CD4-positive, alpha-beta T cell treated with Interleukin-2 at 100 ng/mL for 4 hours (primary cell): ENCODE measurements at regions not wholly inside any gene's neighbourhood (a gene's known extent, or its start where the extent isn't known, plus 50 kb on each side); places are given as distances from the start of the nearest gene placed in this dataset.

Source experiments
- DNase-seq: peaks from one replicate; pipeline ENCODE4 v3.0.0-alpha.2; 2020; ENCODE audit warnings: low spot score

DNA sequence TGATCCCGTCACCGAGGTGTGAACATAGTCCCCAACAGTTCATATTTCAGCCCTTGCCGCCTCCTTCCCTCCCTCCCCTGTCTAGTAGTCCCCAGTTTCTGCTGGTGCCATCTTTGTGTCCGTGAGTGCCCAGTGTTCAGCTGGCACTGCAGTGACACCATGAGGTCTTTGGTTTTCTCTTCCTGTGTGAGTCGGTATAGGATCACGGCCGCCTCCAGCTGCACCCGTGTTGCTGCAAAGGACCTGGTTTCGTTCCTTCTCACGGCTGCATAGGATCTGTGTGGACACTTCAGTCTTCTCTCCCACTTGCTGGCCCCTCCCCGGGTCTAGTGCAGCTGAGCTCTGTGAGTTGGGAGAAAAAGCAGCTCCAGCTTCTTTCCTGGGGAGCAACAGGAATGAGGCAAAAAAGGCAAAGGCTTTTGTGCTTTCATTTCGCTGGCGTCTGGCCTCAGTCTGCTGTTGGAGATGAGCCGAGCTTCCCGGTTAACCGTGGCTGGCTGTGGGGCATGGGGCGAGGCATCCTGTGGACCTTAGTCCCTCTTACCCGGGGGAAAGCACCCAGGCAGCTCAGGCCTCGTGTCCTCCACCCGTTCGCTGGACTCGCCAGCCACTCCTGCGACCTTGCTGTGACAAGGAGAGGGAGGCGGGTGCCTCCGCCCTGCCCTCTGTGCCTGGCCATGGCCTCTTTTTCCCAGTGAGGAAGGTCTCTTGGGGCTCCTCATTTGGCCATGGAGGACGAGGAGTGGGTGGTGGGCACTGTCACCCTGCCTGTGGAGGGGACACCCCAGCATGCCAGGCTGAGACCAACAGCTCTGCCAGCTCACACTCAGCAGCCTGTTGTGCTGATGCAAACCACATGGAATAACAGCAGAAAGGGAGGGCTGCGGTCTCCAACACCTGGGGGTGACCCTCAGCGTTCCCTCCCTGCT lies 196.5 kb downstream of the TEX29 start:
- DNase-seq: no peak

DNA sequence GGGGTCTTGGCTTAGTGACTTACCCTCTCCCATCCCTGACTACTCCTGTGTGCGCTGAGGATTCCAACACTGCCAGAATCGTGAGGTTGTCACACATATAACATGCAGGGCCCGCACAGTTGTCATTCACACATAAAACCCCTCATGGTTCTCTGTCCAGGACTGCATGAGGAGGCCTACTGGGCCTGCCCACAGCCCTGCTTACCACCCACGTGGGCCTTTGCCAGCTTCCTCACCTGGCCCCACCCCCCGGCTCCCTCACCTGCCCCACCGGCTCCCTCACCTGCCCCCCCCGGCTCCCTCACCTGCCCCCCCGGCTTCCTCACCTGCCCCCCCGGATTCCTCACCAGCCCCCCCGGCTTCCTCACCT lies 197.2 kb downstream of the TEX29 start:
- no peak for DNase-seq

DNA sequence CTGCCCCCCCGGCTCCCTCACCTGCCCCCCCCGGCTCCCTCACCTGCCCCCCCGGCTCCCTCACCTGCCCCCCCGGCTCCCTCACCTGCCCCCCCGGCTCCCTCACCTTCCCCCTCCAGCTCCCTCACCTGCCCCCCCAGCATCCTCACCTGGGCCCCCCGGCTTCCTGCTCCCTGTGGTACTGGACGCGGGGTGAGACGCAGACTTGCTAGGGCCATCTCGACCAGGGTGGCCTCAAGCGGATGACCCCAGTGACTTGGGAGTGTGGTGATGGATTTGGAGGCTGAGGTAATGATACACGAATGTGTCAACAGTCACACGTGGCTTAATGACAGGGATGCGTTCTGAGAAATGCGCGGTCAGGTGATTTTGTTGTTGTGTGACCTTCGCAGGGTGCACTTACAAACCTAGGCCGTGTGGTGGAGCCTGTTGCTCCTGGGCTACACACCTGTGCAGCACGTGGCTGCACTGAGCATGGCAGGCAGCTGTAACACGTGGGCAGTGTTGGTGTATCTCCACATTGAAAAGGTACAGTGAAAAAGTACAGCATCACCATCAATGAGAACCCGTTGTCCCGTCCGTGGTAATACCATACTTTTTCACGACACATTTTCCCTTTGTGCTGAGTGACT lies 197.8 kb downstream of the TEX29 start:
- no peak for DNase-seq

DNA sequence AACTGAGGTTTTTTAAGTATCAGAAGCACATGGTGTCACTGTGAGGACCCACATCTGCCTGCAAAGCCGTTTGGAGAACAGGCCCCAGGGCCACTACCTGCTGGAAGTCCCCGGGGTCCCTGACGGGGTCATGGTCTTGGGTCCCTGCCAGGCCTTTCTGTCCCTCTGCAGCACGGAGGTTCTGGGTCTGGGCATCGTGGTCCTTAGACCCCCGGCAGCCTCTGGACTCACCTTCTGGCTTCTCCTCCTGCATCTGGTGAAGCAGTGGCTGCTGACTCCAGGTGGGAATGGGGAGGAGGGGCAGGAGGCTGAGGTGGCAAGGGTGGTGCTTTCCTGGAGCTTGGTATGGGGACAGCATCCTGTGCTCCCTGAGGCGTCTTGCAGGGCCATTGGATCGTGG lies 198.6 kb downstream of the TEX29 start:
- DNase-seq: no peak

DNA sequence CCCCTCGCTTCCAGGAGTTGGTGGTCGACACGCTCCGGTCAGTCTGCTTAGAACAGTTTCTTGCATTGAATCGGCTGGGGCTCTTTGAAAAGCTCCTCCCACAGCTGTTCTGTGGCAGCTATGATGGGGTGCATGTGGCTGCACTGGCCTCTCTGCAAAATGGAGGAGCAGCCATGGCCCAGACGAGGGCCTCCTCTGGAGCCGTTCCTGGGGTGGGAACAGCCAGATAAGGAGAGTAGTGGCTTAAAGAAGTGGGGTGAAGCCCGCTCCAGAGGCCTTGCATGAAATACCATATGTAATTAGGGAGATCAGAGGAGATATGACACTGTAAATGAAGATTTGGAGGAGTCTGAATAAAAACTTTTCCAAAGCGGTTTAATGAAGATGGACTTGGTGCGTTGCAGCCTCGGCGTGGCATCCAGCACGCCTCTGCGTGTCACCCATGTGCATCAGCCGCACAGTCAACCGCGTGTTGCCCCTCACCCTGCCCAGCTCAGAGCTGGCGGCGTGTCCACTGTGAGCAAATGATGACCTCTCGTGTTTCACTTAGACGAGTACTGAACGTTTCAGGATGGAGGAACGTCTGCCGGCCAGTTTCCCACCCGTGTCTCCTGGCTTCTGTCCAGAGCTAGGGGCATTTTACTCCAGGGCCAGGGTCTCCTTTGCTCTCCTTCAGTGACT lies 199.2 kb downstream of the TEX29 start:
- no peak for DNase-seq

DNA sequence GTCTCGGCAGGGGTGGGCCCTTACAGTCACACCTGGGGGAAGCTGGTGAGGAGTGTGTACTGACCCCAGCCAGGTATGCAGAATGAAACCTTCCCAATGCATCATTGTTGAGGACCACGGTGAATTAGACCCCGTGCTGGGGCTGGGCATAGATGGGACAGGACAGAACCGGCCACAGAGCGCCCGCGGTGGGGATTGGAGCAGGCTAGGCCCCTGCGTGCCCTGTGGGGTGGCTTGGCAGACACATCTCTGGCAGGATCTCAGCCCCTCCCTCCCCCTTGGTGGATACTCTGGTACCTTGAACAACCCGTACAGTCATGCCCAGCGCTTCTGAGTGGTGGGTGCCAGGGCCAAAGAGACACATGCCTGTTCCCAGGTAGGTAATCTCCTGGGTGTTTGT lies 200.6 kb downstream of the TEX29 start:
- no peak for DNase-seq

DNA sequence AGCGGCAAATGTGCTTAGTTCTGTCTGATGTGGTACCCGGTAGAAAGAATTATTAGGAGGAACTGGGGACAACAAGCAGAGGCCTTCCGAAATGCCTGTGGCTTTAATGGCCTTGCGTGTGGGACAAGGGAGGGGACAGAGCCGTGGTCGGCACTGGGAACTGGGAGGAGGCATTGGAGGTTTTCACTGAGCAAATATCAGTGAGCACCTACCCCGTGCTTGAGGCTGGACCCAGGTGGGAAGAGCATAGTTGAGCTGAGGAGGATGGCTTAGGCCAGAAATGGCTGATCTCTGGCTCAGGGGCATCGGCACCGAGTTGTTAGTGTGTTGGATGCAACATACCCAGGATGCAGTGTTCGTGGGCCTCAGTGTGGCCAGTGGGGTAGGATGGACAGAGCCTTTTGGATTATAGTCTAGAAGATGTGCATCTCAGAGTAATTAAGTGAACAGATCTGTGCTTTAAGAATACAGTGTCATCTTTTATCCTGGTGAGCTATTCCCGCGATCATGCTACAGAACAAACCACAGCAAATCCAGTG lies 201.3 kb downstream of the TEX29 start:
- DNase-seq: no peak

DNA sequence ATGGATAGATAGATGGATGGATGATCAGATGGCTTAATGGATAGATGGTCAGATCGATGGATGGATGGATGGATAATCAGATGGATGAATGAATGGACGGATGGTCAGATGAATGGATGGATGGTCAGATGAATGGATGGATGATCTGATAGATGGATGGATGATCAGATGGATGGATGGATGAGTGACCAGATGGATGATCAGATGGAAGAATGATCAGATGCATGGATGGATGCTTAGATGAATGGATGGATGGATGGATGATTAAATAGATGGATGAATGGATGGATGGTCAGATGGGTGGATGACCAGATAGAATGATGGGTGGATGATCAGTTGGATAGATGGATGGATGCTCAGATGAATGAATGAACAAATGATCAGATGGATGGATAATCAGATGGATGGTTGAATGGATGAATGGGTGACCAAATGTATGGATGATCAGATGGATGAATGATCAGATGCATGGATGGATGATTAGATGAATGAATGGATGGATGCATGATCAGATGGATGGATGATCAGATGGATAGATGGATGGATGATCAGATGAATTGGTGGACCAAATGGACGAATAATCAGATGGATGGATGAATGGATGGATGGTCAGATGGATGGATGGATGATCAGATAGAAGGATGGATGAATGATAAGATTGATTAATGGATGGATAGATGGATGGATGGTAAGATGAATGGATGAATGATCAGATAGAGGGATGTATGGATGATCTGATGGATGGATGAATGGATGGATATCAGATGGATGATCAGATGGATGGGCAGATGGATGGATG lies 205.1 kb downstream of the TEX29 start:
- no peak for DNase-seq

DNA sequence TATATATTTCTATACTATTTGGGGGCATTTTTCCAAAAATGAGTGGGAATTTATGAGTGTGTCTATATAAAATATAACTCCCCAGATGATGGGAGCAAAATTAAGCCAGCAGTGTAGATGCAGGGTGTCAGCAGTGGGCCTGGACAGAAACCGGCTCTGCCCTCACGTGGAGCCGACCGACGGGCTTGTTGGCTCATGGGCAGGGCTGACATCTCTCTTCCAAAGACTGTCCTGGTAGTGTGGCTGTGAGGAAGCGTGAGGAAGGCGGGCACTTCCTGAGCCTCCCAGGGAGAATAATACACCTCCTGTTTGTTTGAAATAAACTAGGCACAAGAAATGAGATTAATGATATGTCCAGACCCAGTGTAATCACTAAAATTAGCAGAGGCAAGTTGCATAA lies 206.5 kb downstream of the TEX29 start:
- DNase-seq: no peak

DNA sequence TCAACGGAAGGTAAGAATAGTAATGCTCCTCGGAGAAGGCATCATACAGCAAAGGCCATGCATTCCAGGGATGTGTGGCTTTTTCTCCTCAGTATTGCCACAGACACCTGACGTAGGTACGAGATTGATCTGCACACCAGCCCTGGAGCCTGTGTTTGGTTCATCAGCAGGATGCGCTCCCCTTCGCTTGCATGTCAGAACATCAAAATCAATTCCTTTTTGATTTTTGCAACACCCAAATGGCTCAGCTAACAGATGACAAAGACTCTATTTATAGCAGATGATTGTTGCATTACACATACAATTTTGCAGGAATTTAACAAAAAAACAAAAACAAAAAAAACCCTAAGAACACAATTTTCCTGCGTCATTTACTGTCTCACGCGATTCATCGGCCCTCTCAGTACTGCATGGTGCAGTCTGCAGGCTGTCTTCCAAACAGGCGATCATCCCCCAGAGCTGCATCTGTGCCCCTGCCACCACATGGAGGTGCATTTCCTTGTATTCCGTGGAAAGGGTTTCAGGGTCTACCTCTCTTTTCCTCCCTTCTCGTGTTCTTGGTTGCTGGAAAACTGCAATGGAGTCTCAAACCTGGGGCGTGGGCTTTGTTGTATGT lies 207.3 kb downstream of the TEX29 start:
- no peak for DNase-seq

DNA sequence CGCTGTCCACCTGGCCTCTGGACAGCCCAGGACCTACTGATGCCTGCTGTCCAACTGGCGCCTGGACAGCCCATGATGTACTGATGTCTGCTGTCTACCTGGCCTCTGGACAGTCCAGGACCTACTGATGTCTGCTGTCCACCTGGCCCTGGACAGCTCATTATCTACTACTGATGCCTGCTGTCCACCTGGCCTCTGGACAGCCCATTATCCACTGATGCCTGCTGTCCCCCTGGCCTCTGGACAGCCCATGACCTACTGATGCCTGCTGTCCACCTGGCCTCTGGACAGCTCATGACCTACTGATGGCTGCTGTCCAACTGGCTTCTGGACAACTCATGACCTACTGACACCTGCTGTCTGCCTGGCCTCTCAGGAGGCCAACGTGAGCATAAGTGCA lies 208.1 kb downstream of the TEX29 start:
- no peak for DNase-seq

DNA sequence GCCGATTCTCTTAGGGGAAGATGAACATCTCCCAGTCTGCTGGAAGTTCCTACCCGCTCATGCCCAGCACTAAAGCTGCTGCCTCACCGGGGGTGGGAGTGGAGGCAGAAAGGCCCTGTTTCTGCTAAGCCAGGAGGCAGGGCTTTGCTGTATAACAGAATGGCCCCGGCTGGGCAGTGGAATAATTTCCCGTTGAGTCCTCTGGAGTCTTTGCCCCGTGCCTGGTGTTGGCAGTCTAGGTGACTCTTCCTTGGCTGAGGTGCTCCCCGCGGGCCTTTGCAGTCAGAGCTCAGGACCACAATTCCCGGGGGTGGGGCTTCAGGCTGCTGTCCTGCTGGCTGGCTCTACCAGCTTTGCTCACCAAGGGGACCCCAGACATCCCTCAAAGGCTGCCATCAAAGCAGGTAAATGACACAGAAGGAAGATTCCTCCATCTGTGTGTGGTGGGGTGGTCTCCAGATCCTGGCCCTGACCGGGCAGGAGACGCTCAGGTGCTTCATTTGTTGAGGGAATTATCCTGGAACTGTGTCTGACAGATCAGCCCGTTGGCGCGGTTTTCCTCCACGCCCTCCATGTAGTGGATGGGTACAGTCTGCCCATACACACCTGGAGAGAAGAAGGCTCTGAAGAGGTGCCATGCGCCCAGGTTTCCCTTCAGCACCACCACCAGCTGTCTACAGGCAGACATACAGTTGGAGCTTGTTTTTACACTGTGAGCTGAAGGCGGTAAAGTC lies 209.9 kb downstream of the TEX29 start:
- DNase-seq: no peak

DNA sequence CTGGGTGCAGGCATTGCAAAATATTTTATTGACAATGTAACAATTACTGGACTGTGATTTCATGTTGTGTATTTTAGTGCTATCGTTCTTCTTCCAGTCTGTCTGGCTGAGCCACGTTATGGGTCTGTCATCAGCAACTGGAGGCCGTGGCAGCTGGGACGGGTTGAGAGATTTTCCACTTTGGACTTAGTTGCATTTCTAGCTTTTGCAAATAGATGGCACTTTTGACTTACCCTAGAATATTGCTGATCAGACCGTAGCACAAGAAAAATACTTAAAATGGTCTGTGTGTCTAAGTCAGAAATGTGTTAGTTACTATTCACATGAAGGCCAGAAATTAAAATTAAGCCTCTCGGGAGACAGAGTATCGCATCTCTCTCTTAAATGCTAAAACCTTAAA lies 211.1 kb downstream of the TEX29 start:
- DNase-seq: no peak

DNA sequence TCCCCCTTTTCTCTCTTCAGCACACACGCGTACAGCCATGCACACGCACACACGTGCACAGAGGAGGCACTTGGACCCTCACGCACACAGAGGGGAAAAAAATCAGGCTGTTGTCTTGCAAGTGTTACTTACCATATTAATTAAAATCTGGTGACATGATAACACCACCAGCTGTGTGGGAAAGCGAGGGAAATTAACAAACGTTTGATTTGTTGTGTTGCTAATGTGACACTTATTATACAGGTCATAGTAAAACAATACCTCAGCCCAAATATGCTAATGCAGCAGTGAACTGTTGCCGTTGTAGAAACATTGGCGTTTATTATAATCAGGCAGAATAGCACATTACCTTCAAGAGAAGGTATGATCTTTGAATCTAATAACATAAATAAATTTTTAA lies 211.7 kb downstream of the TEX29 start:
- DNase-seq: no peak

DNA sequence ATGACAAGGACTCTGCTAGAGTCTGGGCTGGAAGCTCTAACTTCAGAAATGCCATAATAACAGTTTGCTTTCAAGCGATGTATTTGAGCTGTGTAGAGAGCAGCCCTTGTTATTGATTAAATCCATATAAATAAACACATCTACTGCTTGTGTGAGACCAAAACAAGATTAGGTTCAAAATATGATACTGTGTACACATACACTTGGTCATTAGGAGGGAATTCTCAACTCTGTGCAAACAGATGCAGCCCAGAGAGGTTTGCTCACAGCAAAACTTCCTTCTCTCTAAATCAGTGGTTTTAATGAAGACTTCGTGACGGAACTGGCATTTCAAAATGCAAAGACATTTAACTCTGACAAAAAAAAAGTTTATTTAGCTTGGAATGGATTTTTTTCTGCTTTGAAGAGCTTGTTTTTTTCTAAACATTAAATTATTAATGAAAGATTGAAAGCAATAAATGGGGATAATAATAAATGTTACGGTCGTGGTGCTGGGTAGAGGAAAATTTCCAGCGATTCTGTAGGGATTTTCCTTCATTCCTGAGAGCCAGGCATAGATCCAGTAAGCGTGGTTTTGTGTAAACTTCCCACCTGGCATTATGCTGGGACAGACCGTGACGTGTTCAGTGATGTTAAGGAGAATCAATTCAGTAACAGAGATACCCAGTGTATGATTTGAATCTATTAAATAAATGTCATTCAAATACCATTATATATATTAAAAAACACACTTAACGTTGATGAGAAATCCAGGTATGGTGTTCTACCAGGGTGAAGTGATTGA lies 213.7 kb downstream of the TEX29 start:
- DNase-seq: no peak

DNA sequence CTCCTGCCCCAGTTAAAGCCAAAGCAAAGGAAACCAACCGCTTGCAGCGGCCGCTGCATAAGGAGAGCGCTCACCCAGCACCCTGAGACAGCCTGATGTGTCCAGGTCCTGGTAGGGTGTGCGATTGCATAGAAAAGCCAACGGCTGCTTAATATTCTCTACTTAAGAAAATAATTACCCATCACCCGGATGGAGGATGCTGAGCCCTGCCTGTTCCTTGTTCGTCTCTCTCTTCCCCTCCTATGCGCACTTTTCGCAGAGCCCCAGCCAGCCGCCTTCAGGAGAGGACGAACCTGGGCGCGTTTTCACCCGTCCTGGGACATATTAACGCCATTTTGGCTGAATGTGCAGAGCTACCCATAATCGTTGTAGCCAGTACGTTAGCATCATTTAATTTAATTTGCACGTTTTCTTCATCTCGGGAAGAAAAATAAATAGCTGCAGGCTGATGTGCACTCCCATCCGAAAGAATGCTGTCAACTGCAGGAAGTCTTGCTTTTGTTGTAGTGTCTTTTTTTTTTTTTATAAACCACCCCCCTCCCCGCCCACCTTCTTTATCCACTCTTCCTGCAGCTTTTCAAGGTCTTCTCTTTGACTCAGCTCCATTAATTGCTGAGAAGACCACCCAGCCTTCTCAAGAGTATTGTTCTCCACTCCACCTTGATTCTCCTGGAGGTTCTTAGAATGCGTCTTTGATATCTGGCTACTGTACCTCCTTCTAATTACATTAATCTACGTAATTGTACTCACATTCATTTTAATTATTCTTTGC lies 214.5 kb downstream of the TEX29 start:
- DNase-seq: no peak

DNA sequence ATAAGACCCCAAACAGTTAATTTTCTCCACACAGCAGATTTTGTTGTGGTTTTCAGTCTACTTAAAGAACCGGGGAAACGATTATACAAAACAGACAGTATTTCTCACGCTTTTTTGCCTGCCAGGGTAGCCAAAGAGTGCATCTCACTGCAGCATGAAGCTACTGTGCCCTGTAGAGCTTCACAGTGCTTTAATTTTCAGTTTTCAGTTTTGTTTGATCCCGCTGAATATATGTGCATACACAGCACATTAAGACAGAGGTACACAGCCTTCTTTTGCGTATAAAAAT lies 215.0 kb downstream of the TEX29 start:
- DNase-seq: no peak

DNA sequence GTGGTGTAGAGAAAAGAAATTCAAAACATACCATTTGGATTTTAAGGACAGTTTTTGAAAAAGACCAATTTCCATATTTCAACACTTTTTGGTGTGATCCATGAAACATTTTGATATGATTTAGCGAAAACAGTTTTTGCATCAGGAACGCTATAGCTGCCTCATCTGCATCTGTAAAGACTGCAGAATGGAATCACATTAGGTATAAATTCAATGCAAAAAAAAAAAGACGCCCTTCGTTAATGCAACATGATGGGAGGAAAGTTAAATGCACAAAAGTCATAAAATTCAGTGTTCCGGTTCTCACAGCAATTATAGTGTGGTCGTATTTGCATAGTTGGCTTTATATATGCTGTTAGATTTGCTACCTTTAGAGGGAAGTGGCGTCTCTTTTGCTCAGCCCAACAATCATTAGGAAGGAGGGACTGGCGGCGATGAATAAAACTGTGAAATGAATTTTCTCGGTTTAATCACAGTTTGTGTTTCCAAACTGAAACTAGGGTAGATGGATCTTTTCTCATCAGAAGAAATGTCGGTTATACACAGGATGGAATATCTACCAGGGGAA lies 215.7 kb downstream of the TEX29 start:
- DNase-seq: no peak

DNA sequence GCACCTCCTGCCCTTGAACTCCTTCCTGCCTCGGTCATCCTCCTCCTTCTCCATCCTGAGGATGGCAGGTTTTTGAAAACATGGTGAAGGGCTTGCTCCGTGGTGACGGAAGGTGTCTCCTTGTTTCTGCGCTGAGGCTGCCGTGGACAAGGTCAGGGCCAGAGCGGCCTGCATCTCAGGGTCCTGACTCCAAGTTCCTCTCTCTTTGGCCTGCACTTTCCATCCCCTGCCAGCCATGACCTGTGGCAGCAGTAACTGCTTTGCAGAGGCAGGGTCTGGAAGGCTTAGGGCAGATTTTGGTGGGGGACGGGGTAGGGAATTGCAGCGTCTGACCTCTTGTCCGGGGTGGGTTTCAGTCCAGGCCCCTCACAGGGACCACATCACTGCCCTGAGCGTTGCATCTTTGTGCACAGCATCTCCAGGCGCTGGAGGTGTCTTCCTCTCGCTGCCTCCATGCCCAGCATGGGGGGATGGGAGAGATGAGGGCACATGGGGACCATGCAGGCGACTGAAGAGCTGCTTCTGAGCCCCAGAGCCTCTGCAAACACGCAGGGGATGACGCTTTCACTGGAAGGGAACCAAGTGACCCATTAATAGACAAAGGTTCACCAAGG lies 216.8 kb downstream of the TEX29 start:
- no peak for DNase-seq
